GM23338 (cell line): ENCODE measurements at regions not wholly inside any gene's neighbourhood (a gene's known extent, or its start where the extent isn't known, plus 50 kb on each side); places are given as distances from the start of the nearest gene placed in this dataset.
A peak's percentile ranks its signal among the peaks of the same experiment; 100 is the strongest.

Experiments
- ATAC-seq: fragments of 200-7000 bp; cut with Tn5 transposase; 3 replicates; pipeline ENCODE4 v1.9.1; 2020
- DNase-seq: peaks from one replicate; pipeline ENCODE4 v3.0.0-alpha.2; 2015; ENCODE audit warnings: low spot score
- H2AFZ ChIP-seq: fragments of 200-600 bp; sonication (generic); 2 replicates; pipeline ENCODE4 v1.8.0; 2016; ENCODE audit warnings: antibody characterized with exemption, mild to moderate bottlenecking, moderate library complexity
- H3F3A ChIP-seq: fragments of 200-600 bp; sonication (generic); replicated peaks from 2 replicates; pipeline ENCODE4 v1.8.0; 2017; ENCODE audit warnings: antibody characterized with exemption, mixed run types, low read depth
- H3K27ac ChIP-seq: fragments of 200-600 bp; sonication (generic); 2 replicates; pipeline ENCODE4 v1.6.1; 2016; ENCODE audit warnings: low read depth
- H3K27me3 ChIP-seq: fragments of 200-600 bp; sonication (generic); 2 replicates; pipeline ENCODE4 v1.8.0; 2016; ENCODE audit warnings: mild to moderate bottlenecking, mixed run types, moderate library complexity; ENCODE audit not compliant: insufficient read depth
- H3K36me3 ChIP-seq: fragments of 200-600 bp; sonication (generic); 2 replicates; pipeline ENCODE4 v1.8.0; 2016; ENCODE audit warnings: mild to moderate bottlenecking; ENCODE audit not compliant: insufficient read depth
- H3K4me1 ChIP-seq: fragments of 200-600 bp; sonication (generic); 2 replicates; pipeline ENCODE4 v1.8.0; 2016; ENCODE audit warnings: mild to moderate bottlenecking, moderate library complexity; ENCODE audit not compliant: insufficient read depth
- H3K4me2 ChIP-seq: fragments of 200-600 bp; sonication (generic); 2 replicates; pipeline ENCODE4 v1.7.1; 2017; ENCODE audit warnings: mixed run types
- H3K4me3 ChIP-seq: fragments of 200-600 bp; sonication (generic); 2 replicates; pipeline ENCODE4 v1.6.1; 2016; ENCODE audit warnings: mixed run types
- H3K79me2 ChIP-seq: fragments of 200-600 bp; sonication (generic); replicated peaks from 2 replicates; pipeline ENCODE4 v1.8.0; 2017; ENCODE audit warnings: mild to moderate bottlenecking; ENCODE audit not compliant: insufficient read depth
- H3K9me2 ChIP-seq: fragments of 200-600 bp; sonication (generic); 2 replicates; pipeline ENCODE4 v1.8.0; 2017; ENCODE audit not compliant: insufficient read depth
- H4K20me1 ChIP-seq: fragments of 200-600 bp; sonication (generic); replicated peaks from 2 replicates; pipeline ENCODE4 v1.8.0; 2017; ENCODE audit warnings: mild to moderate bottlenecking; ENCODE audit not compliant: insufficient read depth
- H3K27ac Mint-ChIP-seq: 2 replicates; pipeline ENCODE4 v1.8.0; 2020; ENCODE audit warnings: inconsistent platforms, mild to moderate bottlenecking, moderate library complexity, mixed read lengths
- H3K27me3 Mint-ChIP-seq: 3 replicates; pipeline ENCODE4 v1.8.0; 2022; ENCODE audit warnings: low read depth, mild to moderate bottlenecking, moderate library complexity, mixed read lengths, inconsistent platforms; ENCODE audit not compliant: insufficient read depth, poor library complexity
- H3K36me3 Mint-ChIP-seq: 3 replicates; pipeline ENCODE4 v1.8.0; 2021; ENCODE audit warnings: low read depth, mild to moderate bottlenecking, inconsistent platforms, moderate library complexity, mixed read lengths
- H3K4me1 Mint-ChIP-seq: 3 replicates; pipeline ENCODE4 v1.8.0; 2020; ENCODE audit warnings: mild to moderate bottlenecking, inconsistent platforms, mixed read lengths
- H3K4me3 Mint-ChIP-seq: 3 replicates; pipeline ENCODE4 v1.8.0; 2021; ENCODE audit warnings: moderate library complexity, mild to moderate bottlenecking, inconsistent platforms, mixed read lengths
- H3K9me3 Mint-ChIP-seq: 3 replicates; pipeline ENCODE4 v1.8.0; 2020; ENCODE audit warnings: moderate library complexity, mild to moderate bottlenecking, inconsistent platforms, mixed read lengths
- CREB1 ChIP-seq: fragments of 250-450 bp; sonication (Bioruptor Pico); IDR thresholded peaks from 2 replicates; pipeline ENCODE4 v1.5.0; 2020; ENCODE audit warnings: low read depth, mild to moderate bottlenecking, moderate library complexity
- CTCF ChIP-seq, 2 experiments: fragments of 200-600 bp in 1 of 2; sonication (generic) in 1 of 2; conservative IDR thresholded peaks; 2 replicates each; pipeline versions ENCODE4 v1.5.1 to v1.6.1; 2016 to 2017; ENCODE audit warnings: antibody characterized with exemption in 2 of 2, low read depth in 2 of 2, mild to moderate bottlenecking in 2 of 2, moderate library complexity in 1 of 2
- EZH2phosphoT487 ChIP-seq: fragments of 200-600 bp; sonication (generic); IDR thresholded peaks from one replicate; pipeline ENCODE4 v1.8.1; 2018; ENCODE audit warnings: antibody characterized with exemption; ENCODE audit not compliant: unreplicated experiment
- JUNB ChIP-seq: IDR thresholded peaks from one replicate; pipeline ENCODE4 v1.6.1; 2016; ENCODE audit warnings: antibody characterized with exemption; ENCODE audit not compliant: unreplicated experiment
- ZNF331 ChIP-seq: fragments of 250-450 bp; sonication (Bioruptor Pico); IDR thresholded peaks from 2 replicates; pipeline ENCODE4 v1.5.0; 2020; ENCODE audit warnings: low read depth, mild to moderate bottlenecking, moderate library complexity
- ZNF462 ChIP-seq: fragments of 250-450 bp; sonication (Bioruptor Pico); IDR thresholded peaks from 2 replicates; pipeline ENCODE4 v1.5.0; 2020; ENCODE audit warnings: mild to moderate bottlenecking, moderate library complexity

GRCh38 chr4:126899331-126899801 lies 733.4 kb upstream of the INTU start (continued):
- TF ChIP-seq ZNF462 (CRISPR knock-in tag) (no peak), CREB1 (CRISPR knock-in tag) (no peak), ZNF331 (CRISPR knock-in tag) (no peak), JUNB (no peak)

GRCh38 chr4:126906466-126906865 lies 726.3 kb upstream of the INTU start:
- TF ChIP-seq EZH2phosphoT487 (no peak), CTCF (conservative IDR thresholded peaks at IDR 0.05; ENCODE audit: low read depth in 2 of 2) (peak in 1 of 2 experiments; percentile 44; a peak in 2 of 4 replicates)
- H3K27me3 Mint-ChIP-seq, result no peaks in the 10 kb centered on the region
- Histone ChIP-seq H3K4me2 (no peak overlapping the region), H3F3A (no peaks in the 10 kb centered on the region), H2AFZ (no peak overlapping the region), H4K20me1 (no peaks in the 10 kb centered on the region), H3K79me2 (no peaks in the 10 kb centered on the region), H3K27ac (no peak overlapping the region), H3K4me3 (no peak overlapping the region), H3K4me1 (no peaks in the 10 kb centered on the region), H3K27me3 (no peaks in the 10 kb centered on the region), H3K9me2 (no peaks in the 10 kb centered on the region), H3K36me3 (no peaks in the 10 kb centered on the region)
- H3K4me1 Mint-ChIP-seq, result peaks cover 5% of the 10 kb centered on the region; the same call in 1 of the 3 replicates
- H3K9me3 Mint-ChIP-seq, result no peaks in the 10 kb centered on the region; the same call in 2 of the 3 replicates
- H3K36me3 Mint-ChIP-seq, result no peaks in the 10 kb centered on the region
- H3K27ac Mint-ChIP-seq, result no peak overlapping the region
- peak; percentile 44 for DNase-seq
- ATAC-seq, result peak; percentile 85
- H3K4me3 Mint-ChIP-seq, result no peak overlapping the region
